ENCODE measurements at regions not wholly inside any gene's neighbourhood (a gene's known extent, or its start where the extent isn't known, plus 50 kb on each side); places are given as distances from the start of the nearest gene placed in this dataset.

- TF ChIP-seq, protein P1, sequence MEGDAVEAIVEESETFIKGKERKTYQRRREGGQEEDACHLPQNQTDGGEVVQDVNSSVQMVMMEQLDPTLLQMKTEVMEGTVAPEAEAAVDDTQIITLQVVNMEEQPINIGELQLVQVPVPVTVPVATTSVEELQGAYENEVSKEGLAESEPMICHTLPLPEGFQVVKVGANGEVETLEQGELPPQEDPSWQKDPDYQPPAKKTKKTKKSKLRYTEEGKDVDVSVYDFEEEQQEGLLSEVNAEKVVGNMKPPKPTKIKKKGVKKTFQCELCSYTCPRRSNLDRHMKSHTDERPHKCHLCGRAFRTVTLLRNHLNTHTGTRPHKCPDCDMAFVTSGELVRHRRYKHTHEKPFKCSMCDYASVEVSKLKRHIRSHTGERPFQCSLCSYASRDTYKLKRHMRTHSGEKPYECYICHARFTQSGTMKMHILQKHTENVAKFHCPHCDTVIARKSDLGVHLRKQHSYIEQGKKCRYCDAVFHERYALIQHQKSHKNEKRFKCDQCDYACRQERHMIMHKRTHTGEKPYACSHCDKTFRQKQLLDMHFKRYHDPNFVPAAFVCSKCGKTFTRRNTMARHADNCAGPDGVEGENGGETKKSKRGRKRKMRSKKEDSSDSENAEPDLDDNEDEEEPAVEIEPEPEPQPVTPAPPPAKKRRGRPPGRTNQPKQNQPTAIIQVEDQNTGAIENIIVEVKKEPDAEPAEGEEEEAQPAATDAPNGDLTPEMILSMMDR (IDR thresholded peaks at IDR 0.05), result no peak
- TF ChIP-seq POLR2A (IDR thresholded peaks at IDR 0.05), result no peak
- no peak for TF ChIP-seq POLR2AphosphoS5 (IDR thresholded peaks at IDR 0.05; ENCODE audit: insufficient read depth in 1 of 2, low read depth in 1 of 2)
Observed at GRCh38 chr7:121520911-121521310, 124.8 kb upstream of the FAM3C start.
